ENCODE measurements at regions not wholly inside any gene's neighbourhood (a gene's known extent, or its start where the extent isn't known, plus 50 kb on each side); places are given as distances from the start of the nearest gene placed in this dataset.

DNA sequence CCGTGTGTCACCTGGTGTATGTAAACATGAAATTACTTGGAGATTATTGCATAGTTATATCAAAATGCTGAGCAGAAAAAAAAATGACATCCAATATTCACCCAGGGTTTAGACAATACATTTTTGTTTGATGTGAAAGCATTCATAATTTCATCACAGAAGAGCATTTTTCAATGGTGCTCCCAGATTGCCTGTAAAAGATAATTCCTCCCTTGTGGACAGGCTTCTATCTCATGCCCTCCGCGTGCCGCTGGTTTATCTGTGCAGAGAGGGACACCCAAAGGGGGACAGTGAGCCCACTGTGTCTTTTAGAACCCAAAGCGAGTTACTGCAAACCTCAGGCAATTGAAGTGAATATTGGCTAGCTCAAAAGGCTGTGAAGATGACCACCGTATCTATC is 126.2 kb upstream of the KLF6 start:
- no peak overlapping the region for H3K4me2 ChIP-seq (replicated peaks; ENCODE audit: low read depth, low read length, poor library complexity, severe bottlenecking)
- H3K79me2 ChIP-seq (ENCODE audit: control insufficient read depth, insufficient read depth, low read length), result no peaks in the 10 kb centered on the region
- no peak overlapping the region for H2AFZ ChIP-seq (ENCODE audit: insufficient read depth, low read depth, low read length, poor library complexity, severe bottlenecking)
- no peaks in the 10 kb centered on the region for H3K27me3 ChIP-seq (replicated peaks in 1 of 4; ENCODE audit: control extremely low read depth in 1 of 4, control insufficient read depth in 3 of 4, insufficient read depth in 4 of 4, low read length in 3 of 4)
- H3K4me1 Mint-ChIP-seq, result peaks cover 15% of the 10 kb centered on the region
- H3K9ac ChIP-seq (ENCODE audit: low read length), result no peak overlapping the region
- no peak overlapping the region for H3K27ac ChIP-seq (ENCODE audit: low read length in 2 of 2)
- no peaks in the 10 kb centered on the region for H3K36me3 ChIP-seq (replicated peaks in 1 of 2; ENCODE audit: control extremely low read depth in 1 of 2, control insufficient read depth in 1 of 2, extremely low read depth in 1 of 2, insufficient read depth in 2 of 2, low read length in 1 of 2)
- no peak overlapping the region for H3K4me3 Mint-ChIP-seq
- peaks cover 0 to 17% of the 10 kb centered on the region in 2 donors for H3K4me1 ChIP-seq (ENCODE audit: control insufficient read depth in 2 of 2, insufficient read depth in 2 of 2, low read length in 2 of 2)
- no peaks in the 10 kb centered on the region for H4K20me1 ChIP-seq (ENCODE audit: control insufficient read depth, insufficient read depth, low read length, poor library complexity, severe bottlenecking)
- H3K9me3 Mint-ChIP-seq (ENCODE audit: insufficient read depth), result no peaks in the 10 kb centered on the region
- TF ChIP-seq, protein P1, sequence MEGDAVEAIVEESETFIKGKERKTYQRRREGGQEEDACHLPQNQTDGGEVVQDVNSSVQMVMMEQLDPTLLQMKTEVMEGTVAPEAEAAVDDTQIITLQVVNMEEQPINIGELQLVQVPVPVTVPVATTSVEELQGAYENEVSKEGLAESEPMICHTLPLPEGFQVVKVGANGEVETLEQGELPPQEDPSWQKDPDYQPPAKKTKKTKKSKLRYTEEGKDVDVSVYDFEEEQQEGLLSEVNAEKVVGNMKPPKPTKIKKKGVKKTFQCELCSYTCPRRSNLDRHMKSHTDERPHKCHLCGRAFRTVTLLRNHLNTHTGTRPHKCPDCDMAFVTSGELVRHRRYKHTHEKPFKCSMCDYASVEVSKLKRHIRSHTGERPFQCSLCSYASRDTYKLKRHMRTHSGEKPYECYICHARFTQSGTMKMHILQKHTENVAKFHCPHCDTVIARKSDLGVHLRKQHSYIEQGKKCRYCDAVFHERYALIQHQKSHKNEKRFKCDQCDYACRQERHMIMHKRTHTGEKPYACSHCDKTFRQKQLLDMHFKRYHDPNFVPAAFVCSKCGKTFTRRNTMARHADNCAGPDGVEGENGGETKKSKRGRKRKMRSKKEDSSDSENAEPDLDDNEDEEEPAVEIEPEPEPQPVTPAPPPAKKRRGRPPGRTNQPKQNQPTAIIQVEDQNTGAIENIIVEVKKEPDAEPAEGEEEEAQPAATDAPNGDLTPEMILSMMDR (IDR thresholded peaks at IDR 0.05), result no peak
- TF ChIP-seq EZH2 (IDR thresholded peaks at IDR 0.05; ENCODE audit: borderline replicate concordance, insufficient read depth, low read depth, low read length, poor library complexity, severe bottlenecking), result no peak
- ChIA-PET POLR2A (no interaction called here), CTCF (interaction anchor here (0.7 kb wide), 1 partner anchor 9 kb away, joined by 3 read pairs; no protein-coding TSS in a partner anchor)
- intact Hi-C loops (cut with micrococcal nuclease), result no loop called here
- ATAC-seq (ENCODE audit: low read depth) (no peak), DNase-seq (no peak)
- no peaks in the 10 kb centered on the region for H3K9me3 ChIP-seq (ENCODE audit: control extremely low read depth in 1 of 3, control insufficient read depth in 2 of 3, insufficient read depth in 1 of 3, low read length in 2 of 3)
- no peak overlapping the region for H3K27ac Mint-ChIP-seq
- no peak overlapping the region for H3K4me3 ChIP-seq (ENCODE audit: control extremely low read depth in 1 of 5, extremely low read depth in 1 of 5, insufficient read depth in 1 of 5, low read depth in 2 of 5, low read length in 4 of 5)
- 92% methylated on average over 4 of the region's 6 CpGs for WGBS (ENCODE audit: insufficient coverage)
- H3K27me3 Mint-ChIP-seq, result no peaks in the 10 kb centered on the region

DNA sequence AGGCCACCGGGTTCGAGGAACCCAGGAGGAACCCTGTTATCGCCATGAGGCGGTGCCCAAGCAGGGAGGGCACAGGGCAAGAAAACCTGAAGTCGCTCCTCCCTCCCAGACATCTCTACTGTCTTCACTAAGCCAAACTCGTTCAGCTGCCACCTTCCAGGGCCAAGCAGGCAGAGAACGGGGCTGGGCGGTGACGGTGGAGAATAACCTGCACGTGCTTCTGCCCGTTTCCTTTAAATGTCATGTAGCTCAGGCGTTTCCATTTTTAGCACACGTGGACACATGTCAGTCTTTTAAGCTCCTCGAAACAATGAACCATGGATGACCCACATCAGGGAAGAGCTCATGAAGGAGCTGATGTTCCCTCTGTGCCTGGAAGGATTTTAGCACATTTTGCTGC is 124.3 kb upstream of the KLF6 start:
- Histone ChIP-seq H3K9me3 (ENCODE audit: control extremely low read depth in 1 of 3, control insufficient read depth in 2 of 3, insufficient read depth in 1 of 3, low read length in 2 of 3) (peaks cover 0 to 2% (median 0%) of the 10 kb centered on the region in 3 donors), H3K4me2 (replicated peaks; ENCODE audit: low read depth, low read length, poor library complexity, severe bottlenecking) (no peak overlapping the region), H2AFZ (ENCODE audit: insufficient read depth, low read depth, low read length, poor library complexity, severe bottlenecking) (no peak overlapping the region), H3K4me1 (ENCODE audit: control insufficient read depth in 2 of 2, insufficient read depth in 2 of 2, low read length in 2 of 2) (peaks cover 13 to 32% of the 10 kb centered on the region in 2 donors), H3K9ac (ENCODE audit: low read length) (no peak overlapping the region), H4K20me1 (ENCODE audit: control insufficient read depth, insufficient read depth, low read length, poor library complexity, severe bottlenecking) (no peaks in the 10 kb centered on the region), H3K4me3 (ENCODE audit: control extremely low read depth in 1 of 5, extremely low read depth in 1 of 5, insufficient read depth in 1 of 5, low read depth in 2 of 5, low read length in 4 of 5) (no peak overlapping the region), H3K27me3 (replicated peaks in 1 of 4; ENCODE audit: control extremely low read depth in 1 of 4, control insufficient read depth in 3 of 4, insufficient read depth in 4 of 4, low read length in 3 of 4) (no peaks in the 10 kb centered on the region), H3K27ac (ENCODE audit: low read length in 2 of 2) (no peak overlapping the region), H3K79me2 (ENCODE audit: control insufficient read depth, insufficient read depth, low read length) (no peaks in the 10 kb centered on the region), H3K36me3 (replicated peaks in 1 of 2; ENCODE audit: control extremely low read depth in 1 of 2, control insufficient read depth in 1 of 2, extremely low read depth in 1 of 2, insufficient read depth in 2 of 2, low read length in 1 of 2) (no peaks in the 10 kb centered on the region)
- DNase-seq (no peak), ATAC-seq (ENCODE audit: low read depth) (no peak)
- Mint-ChIP-seq H3K9me3 (ENCODE audit: insufficient read depth) (peaks cover 2% of the 10 kb centered on the region), H3K27me3 (no peaks in the 10 kb centered on the region), H3K27ac (peak overlapping the region; percentile 37), H3K4me1 (peaks cover 22% of the 10 kb centered on the region), H3K4me3 (no peak overlapping the region)
- intact Hi-C loops (cut with micrococcal nuclease), result loop anchor here (10.0 kb wide), 1 partner anchor 215 kb away; no protein-coding TSS in a partner anchor
- ChIA-PET POLR2A (interaction anchor here (1.0 kb wide), 1 partner anchor 125 kb away, joined by 3 read pairs; the partner anchor contains the start of gene KLF6), CTCF (interaction anchor here (1.7 kb wide), 1 partner anchor 11 kb away, joined by 4 read pairs; no protein-coding TSS in a partner anchor)
- 93% methylated on average over 14 of the region's 14 CpGs for WGBS (ENCODE audit: insufficient coverage)
- TF ChIP-seq, protein P1 (IDR thresholded peaks at IDR 0.05), result no peak
- no peak for TF ChIP-seq EZH2 (IDR thresholded peaks at IDR 0.05; ENCODE audit: borderline replicate concordance, insufficient read depth, low read depth, low read length, poor library complexity, severe bottlenecking)

All from B cell (primary cell).